Eye (tissue), 1 donor: ENCODE measurements at regions not wholly inside any gene's neighbourhood (a gene's known extent, or its start where the extent isn't known, plus 50 kb on each side); places are given as distances from the start of the nearest gene placed in this dataset.
"Not testable (repeated sequence)": the region's sequence is repeated elsewhere in the genome, so short reads cannot be mapped to it uniquely, and the experiment has no call there.

ENCODE experiments used
- DNase-seq: peaks from one replicate; pipeline ENCODE4 v3.0.0-alpha.2; 2015

DNA sequence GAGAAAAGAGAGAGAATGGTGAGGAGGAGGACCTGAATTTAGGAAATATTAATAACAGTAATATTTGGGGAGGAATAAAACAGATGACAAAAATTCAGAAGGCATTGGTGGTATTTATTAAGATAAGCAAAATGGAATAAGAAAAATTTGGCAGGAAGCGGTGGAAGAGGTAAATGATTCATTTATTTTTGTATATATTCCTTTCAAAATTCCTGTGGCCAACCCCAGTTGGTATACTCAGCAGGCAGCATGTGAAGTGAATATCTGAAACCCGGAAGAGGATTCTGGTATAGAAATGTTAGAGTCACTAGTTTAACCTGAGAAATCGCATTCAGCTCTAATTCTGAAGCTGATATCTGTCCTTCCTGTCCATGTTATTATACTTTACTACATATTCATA, 792.0 kb downstream of the KCNJ2 start:
- no peak for DNase-seq

GRCh38 chr17:70968302-70968701, 799.0 kb downstream of the KCNJ2 start:
- DNase-seq, result no peak

- no peak for DNase-seq
Observed at GRCh38 chr17:70969521-70970034, 800.2 kb downstream of the KCNJ2 start.

DNA sequence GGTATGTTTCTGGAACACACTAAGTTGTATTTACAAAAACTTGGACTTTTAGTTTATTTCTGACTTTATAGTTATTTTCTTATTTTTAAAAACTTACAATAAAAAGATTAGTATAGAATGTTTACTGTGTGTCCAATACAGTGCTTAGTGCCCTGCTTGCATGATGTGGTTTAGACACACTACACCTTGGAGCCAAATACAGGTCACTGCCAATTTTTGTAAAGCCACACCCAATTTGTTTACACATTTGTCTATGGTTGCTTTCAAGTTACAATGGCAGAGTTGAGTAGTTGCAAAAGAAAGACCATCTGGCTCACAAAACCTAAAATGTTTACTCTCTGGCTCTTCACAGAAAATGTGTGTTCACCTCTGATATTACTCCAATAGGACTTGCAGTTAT, 807.1 kb downstream of the KCNJ2 start:
- DNase-seq, result no peak

- DNase-seq, result no peak
Observed at GRCh38 chr17:70984873-70985272, 815.5 kb downstream of the KCNJ2 start.

DNA sequence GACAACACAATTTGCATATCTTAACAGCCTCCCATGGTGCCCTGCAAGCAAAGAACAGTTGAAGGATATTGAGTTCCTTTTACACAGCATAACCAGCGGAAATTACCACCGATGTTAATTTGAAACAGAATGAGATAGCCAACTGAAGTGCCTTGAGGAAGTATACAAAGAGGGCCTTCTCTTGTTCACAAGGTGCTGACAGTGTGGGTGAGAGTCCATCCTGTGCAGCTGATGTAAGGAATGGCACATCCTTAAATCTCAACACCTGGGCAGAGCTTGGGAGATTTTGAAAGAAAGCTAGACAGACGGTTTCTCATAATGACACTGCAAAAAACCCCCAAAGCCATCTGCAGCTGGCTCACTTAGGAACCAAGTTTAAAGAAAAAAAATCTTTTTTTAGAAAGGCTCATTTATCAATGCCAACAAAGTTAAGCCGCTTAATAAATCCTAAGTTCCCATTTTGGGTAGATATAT, 818.6 kb downstream of the KCNJ2 start:
- no peak for DNase-seq

DNA sequence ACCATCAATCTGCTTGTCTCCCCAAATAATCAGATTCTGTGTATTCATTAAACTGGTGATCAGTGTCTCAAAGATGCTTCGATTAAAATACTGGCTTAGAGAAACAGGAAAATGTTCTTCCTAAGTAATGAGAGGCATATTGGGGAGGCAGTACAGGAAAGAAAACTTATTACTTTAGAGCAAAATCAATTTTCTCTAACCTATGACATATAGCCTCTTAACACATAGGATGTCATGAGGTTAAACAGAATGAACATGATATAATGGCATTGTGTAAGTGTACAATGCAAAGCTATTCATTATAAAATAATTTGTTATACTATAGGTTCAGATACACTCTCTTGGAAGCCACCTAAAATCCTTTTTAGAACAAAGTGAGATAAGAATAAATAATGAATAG, 819.3 kb downstream of the KCNJ2 start:
- no peak for DNase-seq

GRCh38 chr17:70989280-70989679, 819.9 kb downstream of the KCNJ2 start:
- no peak for DNase-seq

GRCh38 chr17:70994194-70994593, 824.9 kb downstream of the KCNJ2 start:
- no peak for DNase-seq

- DNase-seq, result no peak
Observed at GRCh38 chr17:70995997-70996396, 826.7 kb downstream of the KCNJ2 start.

DNA sequence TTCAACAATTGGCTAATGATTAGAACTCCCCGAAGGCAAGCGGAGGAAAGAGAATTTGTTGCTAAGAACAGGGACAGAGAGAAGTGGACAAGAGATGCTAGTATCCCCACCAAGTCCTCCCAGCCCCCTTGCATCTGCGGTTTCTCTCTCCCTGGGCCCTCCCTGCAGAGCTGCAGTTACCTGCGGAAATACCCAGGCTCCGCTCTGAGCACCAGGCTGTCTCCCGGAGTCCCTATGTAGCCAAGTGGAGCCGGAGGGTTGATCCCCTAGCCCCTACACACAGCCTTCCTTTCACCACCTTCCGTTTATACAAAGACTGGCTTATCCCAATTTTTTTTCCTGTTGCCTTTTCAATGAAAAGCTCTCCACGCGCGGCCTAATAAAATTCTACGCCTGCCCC, 834.4 kb downstream of the KCNJ2 start:
- DNase-seq, result no peak

GRCh38 chr17:71004413-71004812, 835.1 kb downstream of the KCNJ2 start:
- peak; percentile 17 for DNase-seq

GRCh38 chr17:71011391-71011790, 842.1 kb downstream of the KCNJ2 start:
- DNase-seq, result no peak

- no peak for DNase-seq
Observed at GRCh38 chr17:71019699-71020098, 850.4 kb downstream of the KCNJ2 start.

GRCh38 chr17:71022758-71023157, 853.4 kb downstream of the KCNJ2 start:
- DNase-seq, result no peak

DNA sequence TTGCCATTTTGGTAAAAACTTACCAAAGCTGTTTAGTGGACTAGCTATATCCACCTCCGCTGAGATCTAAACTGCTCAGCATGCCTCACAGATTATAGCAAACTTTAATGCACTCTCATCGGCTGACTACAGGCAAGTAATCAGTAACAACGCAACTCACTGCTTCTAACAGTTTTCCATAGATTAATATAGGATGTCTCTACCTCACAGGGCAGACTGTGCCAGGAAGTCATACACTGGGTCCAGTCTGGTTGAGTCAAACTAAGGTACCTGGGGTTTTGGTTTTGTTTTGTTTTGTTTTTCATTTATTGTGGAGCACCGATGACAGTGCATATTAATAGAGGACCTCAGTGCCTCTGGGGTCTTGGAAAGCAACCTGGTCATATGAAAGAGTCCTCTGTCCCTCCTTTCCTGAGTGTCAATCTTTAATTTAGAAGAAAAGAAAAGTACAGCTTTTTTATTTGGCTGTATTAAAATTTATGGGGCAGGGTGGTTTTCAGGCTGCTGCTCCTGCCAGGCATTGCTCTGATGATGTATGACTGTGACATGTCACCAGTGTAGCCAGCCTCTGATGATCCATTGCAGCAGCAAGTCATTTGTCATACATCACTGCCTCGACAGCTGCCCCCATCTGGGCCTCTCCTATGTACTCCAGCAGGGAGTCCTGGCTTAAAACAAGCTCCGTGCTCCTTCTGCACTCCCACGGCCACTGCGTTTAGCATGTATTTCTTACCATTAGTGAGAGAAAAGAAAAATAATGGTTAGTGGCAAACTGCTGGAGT, 854.1 kb downstream of the KCNJ2 start:
- peak; percentile 89 for DNase-seq

- DNase-seq, result no peak
Observed at GRCh38 chr17:71024172-71024571, 854.8 kb downstream of the KCNJ2 start.

DNA sequence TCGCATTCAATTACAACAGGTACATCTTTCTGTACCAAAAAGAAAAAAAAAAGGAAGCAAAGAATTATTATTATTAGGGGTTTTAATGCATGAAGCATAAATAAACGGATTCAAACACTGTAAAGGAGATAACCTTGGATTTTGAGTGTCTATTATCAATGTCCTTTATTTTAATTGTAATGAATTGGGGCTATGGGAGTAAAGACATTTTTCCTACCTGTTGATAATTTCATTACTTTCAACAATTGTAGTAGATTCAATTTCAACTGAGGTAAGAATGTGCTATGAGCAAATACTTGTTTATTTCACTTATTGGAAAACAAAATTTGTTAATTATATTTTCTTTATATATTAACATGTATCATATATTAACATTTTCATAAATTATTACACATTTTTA, 855.6 kb downstream of the KCNJ2 start:
- DNase-seq, result no peak

GRCh38 chr17:71029246-71029645, 859.9 kb downstream of the KCNJ2 start:
- no peak for DNase-seq

- not testable (repeated sequence) for DNase-seq
Observed at GRCh38 chr17:71031286-71031685, 862.0 kb downstream of the KCNJ2 start.

- peak; percentile 86 for DNase-seq
Observed at GRCh38 chr17:71032746-71033273, 863.5 kb downstream of the KCNJ2 start.

- peak; percentile 77 for DNase-seq
Observed at GRCh38 chr17:71033336-71033735, 864.0 kb downstream of the KCNJ2 start.

DNA sequence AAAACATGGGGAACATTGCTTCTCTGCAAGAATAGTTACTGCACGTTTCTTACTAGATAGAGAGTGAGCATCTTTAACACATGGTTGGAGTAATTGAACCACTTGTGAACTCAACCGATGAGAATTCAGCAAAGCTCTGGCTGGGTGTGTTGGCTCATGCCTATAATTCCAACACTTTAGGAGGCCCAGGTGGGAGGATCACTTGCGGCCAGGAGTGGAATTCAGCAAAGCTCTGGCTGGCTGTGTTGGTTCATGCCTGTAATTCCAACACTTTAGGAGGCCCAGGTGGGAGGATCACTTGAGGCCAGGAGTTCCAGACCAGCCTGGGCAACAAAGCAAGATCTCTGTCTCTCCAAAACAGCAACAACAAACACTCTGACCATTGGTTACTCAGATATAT, 865.9 kb downstream of the KCNJ2 start:
- DNase-seq, result no peak

GRCh38 chr17:71037386-71037785, 868.1 kb downstream of the KCNJ2 start:
- DNase-seq, result no peak

DNA sequence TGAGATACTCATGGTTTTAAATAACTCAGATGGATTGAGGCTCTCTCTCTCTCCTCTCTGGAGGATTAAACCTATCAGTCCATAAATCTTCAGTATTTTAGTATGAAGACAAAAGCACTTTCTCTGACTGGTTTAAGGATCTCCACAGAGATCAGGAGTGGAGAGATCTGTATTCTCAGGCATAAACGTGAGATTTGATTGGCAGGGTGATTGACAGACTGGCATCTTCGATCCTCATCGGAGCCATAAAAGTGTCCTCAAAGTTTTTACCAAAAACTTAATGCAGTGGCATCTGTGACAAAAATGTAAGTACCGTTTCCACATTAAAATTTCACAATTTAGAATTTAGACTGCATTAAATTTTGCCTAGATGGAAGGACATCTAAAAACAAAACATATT, 870.1 kb downstream of the KCNJ2 start:
- DNase-seq, result no peak
